SK-N-SH (cell line): ENCODE measurements at regions not wholly inside any gene's neighbourhood (a gene's known extent, or its start where the extent isn't known, plus 50 kb on each side); places are given as distances from the start of the nearest gene placed in this dataset.

Experiments
- CTCF ChIP-seq: fragments of 200-600 bp; sonication (generic); IDR thresholded peaks from 2 replicates; pipeline ENCODE4 v1.6.1; 2017; ENCODE audit warnings: antibody characterized with exemption, mild to moderate bottlenecking, moderate library complexity
- RCOR1 ChIP-seq: fragments of 150-350 bp; IDR thresholded peaks from 2 replicates; pipeline ENCODE4 v1.6.1; 2017; ENCODE audit warnings: antibody characterized with exemption, low read length

GRCh38 chr15:70435369-70435768 lies 328.0 kb downstream of the UACA start:
- TF ChIP-seq CTCF (no peak), RCOR1 (no peak)
